ENCODE measurements at regions not wholly inside any gene's neighbourhood (a gene's known extent, or its start where the extent isn't known, plus 50 kb on each side); places are given as distances from the start of the nearest gene placed in this dataset.

- no peak for DNase-seq (ENCODE audit: low read depth)
- H3K4me3 ChIP-seq (ENCODE audit: low read depth, low read length), result no peak overlapping the region
- in situ Hi-C loops (cut with HindIII; ENCODE audit: low sequenced_read_pairs), result no loop called here
- no peak for TF ChIP-seq CTCF (IDR thresholded peaks at IDR 0.05; ENCODE audit: low read depth, low read length, missing control alignments)
These were observed 781.9 kb downstream of the VRK1 start for GRCh38 chr14:97578982-97579548.

GRCh38 chr14:97581016-97581415 lies 783.8 kb downstream of the VRK1 start:
- TF ChIP-seq CTCF (IDR thresholded peaks at IDR 0.05; ENCODE audit: low read depth, low read length, missing control alignments), result no peak
- in situ Hi-C loops (cut with HindIII; ENCODE audit: low sequenced_read_pairs), result no loop called here
- DNase-seq (ENCODE audit: low read depth), result no peak
- H3K4me3 ChIP-seq (ENCODE audit: low read depth, low read length), result no peak overlapping the region

- no peak for TF ChIP-seq CTCF (IDR thresholded peaks at IDR 0.05; ENCODE audit: low read depth, low read length, missing control alignments)
- H3K4me3 ChIP-seq (ENCODE audit: low read depth, low read length), result no peak overlapping the region
- no peak for DNase-seq (ENCODE audit: low read depth)
- in situ Hi-C loops (cut with HindIII; ENCODE audit: low sequenced_read_pairs), result no loop called here
These were observed 784.8 kb downstream of the VRK1 start for GRCh38 chr14:97582022-97582421.

- in situ Hi-C loops (cut with HindIII; ENCODE audit: low sequenced_read_pairs), result no loop called here
- TF ChIP-seq CTCF (IDR thresholded peaks at IDR 0.05; ENCODE audit: low read depth, low read length, missing control alignments), result no peak
- no peak overlapping the region for H3K4me3 ChIP-seq (ENCODE audit: low read depth, low read length)
- DNase-seq (ENCODE audit: low read depth), result no peak
These were observed 787.3 kb downstream of the VRK1 start for GRCh38 chr14:97584528-97584927.

- in situ Hi-C loops (cut with HindIII; ENCODE audit: low sequenced_read_pairs), result no loop called here
- no peak for DNase-seq (ENCODE audit: low read depth)
- TF ChIP-seq CTCF (IDR thresholded peaks at IDR 0.05; ENCODE audit: low read depth, low read length, missing control alignments), result no peak
- H3K4me3 ChIP-seq (ENCODE audit: low read depth, low read length), result no peak overlapping the region
These were observed 795.3 kb downstream of the VRK1 start for GRCh38 chr14:97592341-97592980.

GRCh38 chr14:97594306-97594705 lies 797.1 kb downstream of the VRK1 start:
- in situ Hi-C loops (cut with HindIII; ENCODE audit: low sequenced_read_pairs), result no loop called here
- no peak for TF ChIP-seq CTCF (IDR thresholded peaks at IDR 0.05; ENCODE audit: low read depth, low read length, missing control alignments)
- no peak overlapping the region for H3K4me3 ChIP-seq (ENCODE audit: low read depth, low read length)
- DNase-seq (ENCODE audit: low read depth), result no peak
